HepG2 (cell line): ENCODE measurements at regions not wholly inside any gene's neighbourhood (a gene's known extent, or its start where the extent isn't known, plus 50 kb on each side); places are given as distances from the start of the nearest gene placed in this dataset.

Experiments used
- DDIT3 ChIP-seq: sonication (generic); formaldehyde crosslinking; IDR thresholded peaks from 2 replicates; pipeline ENCODE4 v1.4.0; 2020; ENCODE audit warnings: mild to moderate bottlenecking, missing genetic modification reagents
- FOSL1 ChIP-seq: sonication (generic); formaldehyde crosslinking; IDR thresholded peaks from 2 replicates; pipeline ENCODE4 v1.9.0; 2021; ENCODE audit warnings: missing genetic modification reagents, borderline replicate concordance
- HNF4A ChIP-seq: sonication (generic); formaldehyde crosslinking; IDR thresholded peaks from 2 replicates; pipeline ENCODE4 v1.4.0; 2020; ENCODE audit warnings: missing genetic modification reagents
- HNRNPK ChIP-seq: fragments of 200-400 bp; formaldehyde crosslinking; IDR thresholded peaks from 2 replicates; pipeline ENCODE4 v1.6.1; 2018; ENCODE audit warnings: low read length, low read depth, moderate library complexity, mild to moderate bottlenecking; ENCODE audit not compliant: poor library complexity, severe bottlenecking
- HOXA7 ChIP-seq: sonication (generic); formaldehyde crosslinking; IDR thresholded peaks from 2 replicates; pipeline ENCODE4 v1.8.1; 2022; ENCODE audit warnings: mild to moderate bottlenecking, missing genetic modification reagents, moderate library complexity
- IRF1 ChIP-seq: sonication (generic); formaldehyde crosslinking; IDR thresholded peaks from 2 replicates; pipeline ENCODE4 v1.4.0; 2020; ENCODE audit warnings: low read depth, mild to moderate bottlenecking, missing genetic modification reagents
- NFKBIZ ChIP-seq: IDR thresholded peaks from 2 replicates; pipeline ENCODE4 v1.6.1; 2018; ENCODE audit warnings: missing genetic modification reagents, missing compliant biosample characterization
- THAP9 ChIP-seq: sonication (generic); formaldehyde crosslinking; IDR thresholded peaks from 2 replicates; pipeline ENCODE4; 2020; ENCODE audit warnings: missing genetic modification reagents, mild to moderate bottlenecking, borderline replicate concordance
- TRIM24 ChIP-seq: sonication (generic); formaldehyde crosslinking; IDR thresholded peaks from 2 replicates; pipeline ENCODE4 v1.8.0; 2022; ENCODE audit warnings: mild to moderate bottlenecking, missing genetic modification reagents
- ZBTB26 ChIP-seq: IDR thresholded peaks from 2 replicates; pipeline ENCODE4 v1.6.1; 2016; ENCODE audit warnings: missing compliant biosample characterization, missing genetic modification reagents, borderline replicate concordance
- ZNF580 ChIP-seq: IDR thresholded peaks from 2 replicates; pipeline ENCODE4 v1.6.1; 2016; ENCODE audit warnings: low read depth, borderline replicate concordance
- ZNF703 ChIP-seq: sonication (generic); formaldehyde crosslinking; IDR thresholded peaks from 2 replicates; pipeline ENCODE4 v1.5.1; 2020; ENCODE audit warnings: missing genetic modification reagents, mild to moderate bottlenecking, moderate library complexity, borderline replicate concordance
- ZNF724P ChIP-seq: sonication (generic); formaldehyde crosslinking; IDR thresholded peaks from 2 replicates; pipeline ENCODE4 v1.8.0; 2022; ENCODE audit warnings: missing genetic modification reagents, borderline replicate concordance

- TF ChIP-seq ZNF703 (CRISPR knock-in tag) (no peak), THAP9 (no peak), IRF1 (CRISPR knock-in tag) (no peak), HOXA7 (no peak), NFKBIZ (CRISPR knock-in tag) (no peak), HNF4A (CRISPR knock-in tag) (no peak), ZNF724P (CRISPR knock-in tag) (no peak), HNRNPK (no peak), FOSL1 (CRISPR knock-in tag) (no peak), ZNF580 (CRISPR knock-in tag) (no peak), ZBTB26 (CRISPR knock-in tag) (no peak), TRIM24 (CRISPR knock-in tag) (no peak), DDIT3 (CRISPR knock-in tag) (no peak)
Observed at GRCh38 chr7:121761399-121761798, 111.6 kb upstream of the PTPRZ1 start (continued).
